GM12865 (cell line): ENCODE measurements at regions not wholly inside any gene's neighbourhood (a gene's known extent, or its start where the extent isn't known, plus 50 kb on each side); places are given as distances from the start of the nearest gene placed in this dataset.

ENCODE experiments used
- DNase-seq: peaks from one replicate; pipeline ENCODE4 v3.0.0; 2010; ENCODE audit warnings: low read depth
- H3K4me3 ChIP-seq: 2 replicates; pipeline ENCODE4 v1.5.1; 2011; ENCODE audit warnings: mild to moderate bottlenecking, low read depth, low read length, control low read depth
- TF ChIP-seq, protein P1 (sequence below): IDR thresholded peaks from 2 replicates; pipeline ENCODE4 v1.5.1; 2011; ENCODE audit warnings: low read length, control low read depth, low read depth, inconsistent platforms; ENCODE audit not compliant: insufficient read depth; ENCODE audit errors: missing control alignments

DNA sequence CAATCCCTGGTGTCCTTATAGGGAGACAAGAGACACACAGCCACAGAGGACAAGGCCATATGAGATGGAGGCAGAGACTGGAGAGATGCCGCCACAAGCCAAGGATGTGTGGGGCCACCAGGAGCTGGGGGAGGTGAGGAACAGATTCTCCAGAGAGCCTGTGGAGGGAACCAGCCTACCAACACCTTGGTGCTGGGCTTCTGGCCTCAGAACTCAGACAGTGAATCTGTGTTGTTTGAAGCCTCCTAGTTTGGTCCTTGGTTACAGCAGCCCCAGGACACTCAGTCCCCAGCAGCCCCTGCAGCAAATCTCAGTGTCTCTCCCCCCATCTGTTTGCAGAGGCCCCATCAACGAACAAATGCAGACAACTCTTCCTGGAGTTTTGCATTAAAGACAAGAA lies 73.2 kb upstream of the BHLHE23 start:
- no peak overlapping the region for H3K4me3 ChIP-seq
- no peak for DNase-seq
- TF ChIP-seq, protein P1, sequence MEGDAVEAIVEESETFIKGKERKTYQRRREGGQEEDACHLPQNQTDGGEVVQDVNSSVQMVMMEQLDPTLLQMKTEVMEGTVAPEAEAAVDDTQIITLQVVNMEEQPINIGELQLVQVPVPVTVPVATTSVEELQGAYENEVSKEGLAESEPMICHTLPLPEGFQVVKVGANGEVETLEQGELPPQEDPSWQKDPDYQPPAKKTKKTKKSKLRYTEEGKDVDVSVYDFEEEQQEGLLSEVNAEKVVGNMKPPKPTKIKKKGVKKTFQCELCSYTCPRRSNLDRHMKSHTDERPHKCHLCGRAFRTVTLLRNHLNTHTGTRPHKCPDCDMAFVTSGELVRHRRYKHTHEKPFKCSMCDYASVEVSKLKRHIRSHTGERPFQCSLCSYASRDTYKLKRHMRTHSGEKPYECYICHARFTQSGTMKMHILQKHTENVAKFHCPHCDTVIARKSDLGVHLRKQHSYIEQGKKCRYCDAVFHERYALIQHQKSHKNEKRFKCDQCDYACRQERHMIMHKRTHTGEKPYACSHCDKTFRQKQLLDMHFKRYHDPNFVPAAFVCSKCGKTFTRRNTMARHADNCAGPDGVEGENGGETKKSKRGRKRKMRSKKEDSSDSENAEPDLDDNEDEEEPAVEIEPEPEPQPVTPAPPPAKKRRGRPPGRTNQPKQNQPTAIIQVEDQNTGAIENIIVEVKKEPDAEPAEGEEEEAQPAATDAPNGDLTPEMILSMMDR: no peak

DNA sequence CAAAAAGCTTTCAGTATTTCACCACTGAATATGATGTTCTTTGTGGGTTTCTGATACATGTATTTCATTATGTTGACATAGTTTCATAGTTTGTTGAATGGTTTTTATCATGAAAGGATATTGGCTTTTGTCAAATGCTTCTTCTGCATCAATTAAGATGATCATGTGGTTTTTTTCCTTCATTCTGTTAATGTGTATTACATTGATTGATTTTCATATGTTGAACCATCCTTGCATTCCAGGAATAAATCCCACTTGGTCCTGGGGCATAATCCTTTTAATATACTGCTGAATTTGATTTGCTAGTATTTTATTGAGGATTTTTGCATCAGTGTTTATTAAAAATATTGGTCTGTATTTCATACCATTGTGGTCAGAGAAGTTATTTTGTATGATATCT lies 70.9 kb upstream of the BHLHE23 start:
- no peak overlapping the region for H3K4me3 ChIP-seq
- no peak for DNase-seq
- TF ChIP-seq, protein P1: no peak

DNA sequence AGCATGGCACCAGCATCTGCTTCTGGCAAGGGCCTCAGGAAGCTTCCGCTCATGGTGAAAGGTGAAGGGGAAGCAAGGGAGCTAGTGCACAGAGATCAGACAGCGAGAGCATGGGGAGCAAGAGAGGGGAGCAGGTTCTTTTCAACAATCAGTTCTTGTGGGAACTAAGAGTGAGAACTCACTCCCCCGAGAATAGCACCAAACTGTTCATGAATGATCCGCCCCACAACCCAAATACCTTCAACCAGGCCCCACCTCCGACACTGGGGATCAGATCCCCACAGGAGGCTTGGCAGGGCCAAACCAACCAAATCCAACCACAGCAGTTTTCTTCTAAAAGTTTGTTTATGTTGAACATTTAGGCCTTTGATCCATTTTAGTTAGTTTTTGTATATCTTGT lies 69.7 kb upstream of the BHLHE23 start:
- DNase-seq: no peak
- TF ChIP-seq, protein P1: no peak
- no peak overlapping the region for H3K4me3 ChIP-seq

DNA sequence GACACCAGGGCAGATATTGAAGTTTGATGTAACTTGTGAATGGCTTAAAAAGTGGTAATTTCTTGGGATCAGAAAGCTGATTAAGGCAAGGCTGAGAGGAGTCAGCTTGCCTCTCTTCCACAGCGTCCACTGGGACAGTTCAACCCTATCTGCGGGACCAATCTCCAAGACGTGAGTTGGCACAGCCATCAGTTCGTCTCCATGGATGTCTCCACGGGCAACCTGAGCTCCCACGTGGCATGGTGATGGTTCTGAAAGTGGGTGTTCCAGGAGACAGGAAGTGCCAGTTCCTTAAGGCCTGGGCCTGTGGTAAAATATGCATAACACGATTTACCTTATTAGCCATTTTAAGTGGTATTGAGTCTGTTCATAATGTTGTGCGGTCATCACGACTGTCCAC lies 67.9 kb upstream of the BHLHE23 start:
- H3K4me3 ChIP-seq: no peak overlapping the region
- DNase-seq: no peak
- TF ChIP-seq, protein P1: no peak

DNA sequence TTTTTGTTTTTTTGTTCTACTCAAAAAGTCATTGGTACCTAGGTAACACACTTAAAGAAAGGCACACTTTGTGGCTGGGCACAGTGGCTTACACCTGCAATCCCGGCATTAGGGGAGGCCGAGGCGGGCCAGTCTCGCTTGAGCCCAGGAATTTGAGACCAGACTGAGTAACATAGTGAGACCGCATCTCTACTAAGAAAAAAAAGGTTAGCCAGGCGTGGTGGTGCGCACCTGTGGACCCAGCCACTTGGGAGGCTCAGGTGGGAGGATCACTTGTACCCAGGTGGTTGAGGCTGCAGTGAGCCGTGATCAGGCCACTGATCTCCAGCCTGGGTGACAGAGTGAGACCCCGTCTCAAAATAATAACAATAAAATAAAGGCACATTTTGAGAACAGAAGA lies 67.4 kb upstream of the BHLHE23 start:
- no peak overlapping the region for H3K4me3 ChIP-seq
- TF ChIP-seq, protein P1: no peak
- no peak for DNase-seq

DNA sequence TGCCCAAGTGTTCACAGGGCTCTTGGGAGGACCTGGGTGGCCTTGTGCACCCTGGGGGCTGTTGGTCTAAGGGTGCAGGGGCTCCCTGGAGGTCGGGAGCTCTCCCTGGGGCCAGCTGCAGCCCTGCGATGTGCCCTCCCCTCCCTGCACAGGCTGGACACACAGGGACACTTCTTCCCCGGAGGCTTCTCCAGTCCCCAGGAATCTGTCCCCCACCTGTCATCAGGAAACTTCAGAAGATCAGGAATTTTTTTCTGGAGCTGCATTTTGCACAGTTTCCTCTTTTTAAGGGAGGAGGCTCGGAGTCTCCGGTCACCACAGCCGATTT lies 66.9 kb upstream of the BHLHE23 start:
- H3K4me3 ChIP-seq: no peak overlapping the region
- TF ChIP-seq, protein P1: no peak
- no peak for DNase-seq

DNA sequence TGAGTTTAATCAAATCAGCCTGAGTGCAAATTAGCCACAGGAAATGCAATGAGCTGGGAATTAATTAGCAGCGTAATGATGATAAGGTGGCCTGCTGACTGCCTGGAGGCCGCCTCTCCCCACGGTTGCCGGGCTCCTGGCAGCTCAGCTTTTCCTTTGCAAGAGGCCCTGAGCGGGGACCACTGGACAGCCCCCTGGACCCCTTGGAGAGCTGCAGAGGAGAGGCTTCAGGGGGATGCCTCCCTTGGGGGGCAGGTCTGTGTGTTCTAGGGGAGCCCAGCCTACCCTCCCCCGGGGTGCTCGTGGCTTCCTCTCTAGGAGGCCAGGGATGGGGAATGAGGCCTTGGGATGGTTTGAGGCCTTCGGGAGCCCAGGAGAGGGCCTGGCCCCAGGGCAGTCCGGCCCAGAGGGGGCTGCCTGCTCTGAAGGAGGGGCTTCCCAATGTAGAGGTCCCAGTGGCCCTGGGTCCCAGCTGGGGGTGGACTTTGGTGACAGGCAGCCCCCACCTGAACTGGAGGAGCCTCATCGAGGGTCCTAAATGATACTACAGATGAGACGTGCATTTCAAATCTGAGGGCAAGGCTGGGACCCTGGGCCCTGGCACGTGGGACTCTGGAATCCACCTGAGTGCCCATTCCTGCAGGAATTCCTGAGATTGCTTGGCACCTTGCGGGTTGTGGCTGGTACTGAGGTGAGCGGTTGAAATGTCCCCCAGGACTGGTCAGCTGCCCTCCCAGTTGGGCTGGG lies 66.4 kb upstream of the BHLHE23 start:
- DNase-seq: no peak
- TF ChIP-seq, protein P1: no peak

More for the DNA sequence above, 66.4 kb upstream of the BHLHE23 start:
- H3K4me3 ChIP-seq: no peak overlapping the region
